ENCODE measurements at regions not wholly inside any gene's neighbourhood (a gene's known extent, or its start where the extent isn't known, plus 50 kb on each side); places are given as distances from the start of the nearest gene placed in this dataset.

GRCh38 chr10:81444242-81444929 lies 430.6 kb upstream of the NRG3 start:
- TF ChIP-seq, protein P1, sequence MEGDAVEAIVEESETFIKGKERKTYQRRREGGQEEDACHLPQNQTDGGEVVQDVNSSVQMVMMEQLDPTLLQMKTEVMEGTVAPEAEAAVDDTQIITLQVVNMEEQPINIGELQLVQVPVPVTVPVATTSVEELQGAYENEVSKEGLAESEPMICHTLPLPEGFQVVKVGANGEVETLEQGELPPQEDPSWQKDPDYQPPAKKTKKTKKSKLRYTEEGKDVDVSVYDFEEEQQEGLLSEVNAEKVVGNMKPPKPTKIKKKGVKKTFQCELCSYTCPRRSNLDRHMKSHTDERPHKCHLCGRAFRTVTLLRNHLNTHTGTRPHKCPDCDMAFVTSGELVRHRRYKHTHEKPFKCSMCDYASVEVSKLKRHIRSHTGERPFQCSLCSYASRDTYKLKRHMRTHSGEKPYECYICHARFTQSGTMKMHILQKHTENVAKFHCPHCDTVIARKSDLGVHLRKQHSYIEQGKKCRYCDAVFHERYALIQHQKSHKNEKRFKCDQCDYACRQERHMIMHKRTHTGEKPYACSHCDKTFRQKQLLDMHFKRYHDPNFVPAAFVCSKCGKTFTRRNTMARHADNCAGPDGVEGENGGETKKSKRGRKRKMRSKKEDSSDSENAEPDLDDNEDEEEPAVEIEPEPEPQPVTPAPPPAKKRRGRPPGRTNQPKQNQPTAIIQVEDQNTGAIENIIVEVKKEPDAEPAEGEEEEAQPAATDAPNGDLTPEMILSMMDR (IDR thresholded peaks at IDR 0.05) = no peak
- TF ChIP-seq POLR2A (IDR thresholded peaks at IDR 0.05) = no peak

All from uterus (tissue), 2 donors.